HG03439 (cell line): ENCODE measurements at regions not wholly inside any gene's neighbourhood (a gene's known extent, or its start where the extent isn't known, plus 50 kb on each side); places are given as distances from the start of the nearest gene placed in this dataset.
A peak's percentile ranks its signal among the peaks of the same experiment; 100 is the strongest.
"Not testable (repeated sequence)": the region's sequence is repeated elsewhere in the genome, so short reads cannot be mapped to it uniquely, and the experiment has no call there.

Experiments
- ATAC-seq: cut with Tn5 transposase; IDR thresholded peaks from one replicate; pipeline ENCODE4 v1.9.1; 2021; ENCODE audit warnings: mild to moderate bottlenecking, moderate library complexity; ENCODE audit not compliant: unreplicated experiment

DNA sequence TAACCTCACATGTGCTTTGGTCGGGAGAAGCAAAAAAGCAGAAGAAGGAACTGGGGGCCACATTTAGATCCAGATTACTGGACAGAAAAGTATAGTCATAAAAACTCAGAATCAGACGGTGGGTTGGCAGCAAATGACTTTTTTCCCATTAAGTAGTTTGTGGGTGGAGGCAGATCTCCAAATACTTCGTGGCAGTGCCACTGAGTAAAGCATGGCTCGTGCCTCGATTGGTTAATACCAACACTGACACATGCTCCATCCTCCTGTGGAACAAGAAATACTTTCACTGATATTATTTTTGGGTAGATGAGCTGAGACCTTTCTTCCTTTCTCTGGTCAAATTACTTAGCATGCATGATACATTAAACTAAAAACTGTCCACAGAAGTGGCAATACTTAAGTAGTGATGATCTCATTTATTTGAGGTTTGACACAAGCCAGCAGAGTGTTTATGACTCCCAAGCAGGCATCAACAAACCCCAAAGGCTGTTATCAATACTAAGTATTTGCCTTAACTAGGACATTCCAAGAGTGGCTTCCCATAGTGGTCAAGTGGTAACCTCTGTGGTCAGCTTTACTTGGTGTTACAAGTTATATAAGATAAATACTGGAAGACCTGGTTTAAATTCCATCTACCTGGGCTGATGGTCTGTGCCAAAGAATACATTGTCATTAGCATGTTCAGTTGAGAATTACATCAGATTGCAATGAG, 500.0 kb upstream of the RUNX1 start:
- ATAC-seq: no peak

DNA sequence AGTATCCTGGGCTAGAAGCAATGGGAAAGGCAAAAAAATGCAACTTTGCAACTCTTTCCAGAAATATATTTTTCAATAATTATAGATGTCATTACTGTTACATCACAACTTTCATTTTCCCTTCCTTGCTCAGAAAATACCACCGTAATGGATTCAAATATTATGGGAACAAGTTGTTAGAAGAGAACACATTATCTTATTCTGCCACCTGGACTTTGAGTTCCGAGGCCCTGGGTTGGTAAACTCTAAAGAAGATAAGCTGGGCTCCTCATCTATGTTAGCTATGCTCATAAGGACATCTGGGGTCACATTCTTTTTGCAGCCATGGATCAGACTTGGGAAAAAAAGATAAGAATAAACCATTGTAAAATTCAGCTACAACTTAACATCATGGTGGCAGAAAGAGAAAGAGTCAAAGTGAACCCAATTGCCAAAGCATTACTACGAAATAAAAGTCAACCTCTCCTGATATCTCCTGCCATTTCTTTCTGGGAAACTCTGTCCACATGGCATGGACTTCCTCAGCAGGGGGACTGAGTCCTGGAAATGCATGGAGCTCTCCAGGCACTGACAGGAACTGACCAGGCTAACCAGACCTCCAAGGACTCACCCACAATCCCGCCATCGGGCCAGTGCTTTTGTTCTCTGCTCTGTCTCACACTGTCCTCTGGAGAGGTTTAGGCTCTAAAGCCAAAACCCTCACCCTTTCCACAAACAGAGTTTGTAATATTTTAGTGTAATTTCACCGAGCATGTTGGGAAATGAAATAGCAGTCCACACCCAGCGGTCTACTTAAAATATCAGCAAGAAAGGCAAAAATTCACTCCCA, 499.1 kb upstream of the RUNX1 start:
- no peak for ATAC-seq

DNA sequence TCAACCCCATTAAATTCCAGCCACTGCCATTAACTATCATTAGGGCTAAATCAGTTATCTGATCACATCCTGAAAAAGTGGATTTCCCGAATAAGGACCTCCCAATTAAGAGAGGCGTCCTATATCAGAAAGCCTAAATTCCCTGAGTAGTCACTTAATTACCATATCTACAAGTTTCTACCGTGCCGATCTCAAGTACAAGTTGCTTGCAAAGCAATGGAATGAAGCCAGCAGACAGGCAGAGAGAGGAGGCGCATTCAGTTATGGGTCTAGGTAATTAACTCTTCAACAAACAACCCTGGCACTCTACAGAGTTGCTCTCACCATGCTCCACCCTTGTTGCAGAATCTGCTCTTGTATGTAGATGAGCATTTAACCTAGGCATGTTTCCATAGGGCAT, 494.6 kb upstream of the RUNX1 start:
- ATAC-seq: no peak

DNA sequence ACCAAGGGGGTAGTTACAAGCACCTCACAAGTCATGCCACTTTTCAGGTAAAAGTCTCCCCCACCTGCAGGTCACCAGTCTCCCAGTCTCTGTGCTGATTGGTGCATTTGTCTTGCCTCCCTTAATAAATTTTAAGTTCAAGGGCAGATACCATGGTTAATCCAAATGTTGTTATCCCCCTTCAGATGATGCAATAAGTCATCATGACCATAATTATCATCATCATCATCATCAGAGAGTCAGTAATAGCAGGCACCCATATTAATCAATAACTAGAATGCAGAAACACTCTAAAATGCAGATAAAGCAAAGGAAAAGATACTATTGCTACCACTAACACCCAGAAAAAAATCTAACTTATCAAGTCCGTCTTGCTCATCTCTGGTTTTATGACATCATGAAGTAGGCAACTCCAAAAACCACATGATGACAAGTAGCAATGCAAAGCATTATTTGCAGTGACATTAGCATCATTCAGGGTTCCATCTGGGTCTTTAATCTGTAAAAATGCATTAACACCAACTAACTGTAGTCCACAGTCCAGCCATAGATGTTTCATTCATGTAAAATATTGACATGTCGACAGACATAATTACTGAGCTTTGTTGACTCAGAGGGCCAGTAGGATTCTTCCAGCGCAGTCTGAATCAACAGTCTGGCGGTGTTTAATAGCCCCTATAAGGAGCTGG, 492.0 kb upstream of the RUNX1 start:
- no peak for ATAC-seq

DNA sequence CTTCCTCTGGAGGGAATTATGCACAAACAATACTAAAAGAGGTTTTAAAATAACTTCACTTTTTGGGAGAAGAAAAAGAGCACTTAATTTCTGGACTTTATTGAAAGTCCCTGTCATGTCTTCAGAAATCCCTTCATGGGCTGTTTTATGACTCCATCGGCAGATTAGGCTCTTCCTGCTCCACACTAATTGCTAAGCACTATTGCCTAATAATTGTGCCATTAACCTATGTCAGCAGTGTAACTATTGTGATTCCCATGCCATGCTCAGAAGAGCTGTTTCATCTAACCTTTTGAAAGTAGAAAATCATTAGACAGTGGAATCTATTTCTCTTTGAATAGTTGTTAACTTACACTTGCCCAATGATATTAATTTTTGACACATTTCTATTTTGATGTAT, 489.3 kb upstream of the RUNX1 start:
- ATAC-seq: no peak

DNA sequence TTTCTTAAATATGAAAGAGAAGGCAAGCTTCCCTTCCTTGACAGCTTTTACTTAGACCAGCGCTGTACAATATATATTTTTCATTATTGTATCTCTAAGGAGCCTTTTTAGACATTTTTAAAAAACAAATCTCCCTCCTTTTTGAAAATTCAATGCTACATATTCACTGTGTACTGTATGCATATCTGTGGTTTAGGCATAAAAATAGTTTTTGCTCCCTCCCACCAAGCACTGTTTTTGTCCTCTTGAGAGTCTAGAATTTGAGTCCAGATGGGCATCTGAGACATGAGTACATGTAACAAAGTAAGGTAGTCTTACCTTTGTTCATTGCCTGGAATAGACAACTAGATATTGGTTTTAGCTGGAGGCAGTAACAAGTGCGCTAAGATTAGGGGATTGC, 488.5 kb upstream of the RUNX1 start:
- no peak for ATAC-seq

DNA sequence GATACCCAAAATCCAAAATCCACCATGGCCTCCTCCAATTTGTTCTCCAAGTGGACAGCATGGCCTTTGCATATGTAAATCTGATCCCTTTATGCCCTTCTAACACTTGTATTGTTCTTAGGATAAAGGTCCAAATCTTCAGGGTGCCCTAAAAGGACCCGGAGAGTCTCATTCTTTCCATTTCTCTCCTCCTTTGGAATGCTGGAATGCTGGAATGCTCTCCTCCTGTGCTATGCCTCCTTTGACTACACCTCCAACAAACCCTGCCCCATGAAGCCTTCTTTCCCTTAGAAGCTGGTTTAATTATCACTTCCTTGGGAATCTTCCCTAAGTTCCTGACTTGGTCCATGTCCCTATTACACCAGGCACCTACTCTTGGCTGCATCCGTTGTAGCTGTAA, 484.8 kb upstream of the RUNX1 start:
- ATAC-seq: no peak

DNA sequence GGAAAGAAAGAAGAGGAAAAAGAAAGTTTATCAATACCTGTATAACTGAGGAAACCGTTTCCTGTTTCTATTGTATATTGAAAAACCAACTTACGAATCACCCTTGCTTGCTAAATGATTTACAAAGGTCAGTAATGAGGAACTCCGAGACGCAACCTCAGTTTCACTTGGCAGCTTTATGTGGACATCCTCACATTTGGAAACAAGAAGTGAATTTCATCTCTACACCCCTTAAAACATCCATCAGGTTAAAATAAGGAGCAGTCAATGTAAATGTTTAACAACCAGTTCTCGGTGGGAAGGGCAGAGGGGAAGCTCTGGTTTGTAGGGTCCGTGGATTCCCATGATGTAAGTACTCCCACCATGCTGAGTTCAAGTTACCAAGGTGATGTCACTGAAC, 481.7 kb upstream of the RUNX1 start:
- ATAC-seq: no peak

DNA sequence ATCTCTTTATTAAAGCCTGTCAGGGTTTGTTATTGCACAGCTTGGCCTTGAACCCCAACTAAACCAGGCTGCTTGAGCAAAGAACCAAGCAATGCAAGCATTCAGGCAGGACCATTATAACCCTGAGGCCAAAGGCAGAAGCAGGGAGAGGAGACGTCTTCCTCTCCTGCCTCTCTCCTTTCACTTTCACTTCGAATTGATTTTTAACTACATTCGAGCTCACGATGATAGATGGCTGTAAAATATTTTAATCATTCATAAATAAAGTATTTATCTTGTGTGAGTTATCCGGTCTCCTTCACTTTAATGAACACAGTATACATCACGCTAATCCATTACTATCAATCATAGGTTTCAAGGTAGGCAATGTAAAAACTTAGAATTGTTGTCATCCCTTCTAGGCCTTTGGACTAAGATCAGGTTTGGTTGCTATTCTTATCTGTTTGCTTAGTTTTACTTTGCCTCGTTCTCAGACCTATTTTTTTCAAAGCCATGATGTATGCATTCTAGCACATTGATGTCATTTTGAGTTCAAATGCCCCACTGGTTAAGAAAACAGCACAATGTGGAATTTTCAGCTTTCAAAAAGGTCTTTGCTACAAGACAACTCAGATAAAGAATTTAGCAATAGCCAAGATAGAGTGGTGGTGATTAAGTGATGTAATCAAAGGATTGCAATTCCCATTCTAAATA, 480.2 kb upstream of the RUNX1 start:
- peak; percentile 50 for ATAC-seq

DNA sequence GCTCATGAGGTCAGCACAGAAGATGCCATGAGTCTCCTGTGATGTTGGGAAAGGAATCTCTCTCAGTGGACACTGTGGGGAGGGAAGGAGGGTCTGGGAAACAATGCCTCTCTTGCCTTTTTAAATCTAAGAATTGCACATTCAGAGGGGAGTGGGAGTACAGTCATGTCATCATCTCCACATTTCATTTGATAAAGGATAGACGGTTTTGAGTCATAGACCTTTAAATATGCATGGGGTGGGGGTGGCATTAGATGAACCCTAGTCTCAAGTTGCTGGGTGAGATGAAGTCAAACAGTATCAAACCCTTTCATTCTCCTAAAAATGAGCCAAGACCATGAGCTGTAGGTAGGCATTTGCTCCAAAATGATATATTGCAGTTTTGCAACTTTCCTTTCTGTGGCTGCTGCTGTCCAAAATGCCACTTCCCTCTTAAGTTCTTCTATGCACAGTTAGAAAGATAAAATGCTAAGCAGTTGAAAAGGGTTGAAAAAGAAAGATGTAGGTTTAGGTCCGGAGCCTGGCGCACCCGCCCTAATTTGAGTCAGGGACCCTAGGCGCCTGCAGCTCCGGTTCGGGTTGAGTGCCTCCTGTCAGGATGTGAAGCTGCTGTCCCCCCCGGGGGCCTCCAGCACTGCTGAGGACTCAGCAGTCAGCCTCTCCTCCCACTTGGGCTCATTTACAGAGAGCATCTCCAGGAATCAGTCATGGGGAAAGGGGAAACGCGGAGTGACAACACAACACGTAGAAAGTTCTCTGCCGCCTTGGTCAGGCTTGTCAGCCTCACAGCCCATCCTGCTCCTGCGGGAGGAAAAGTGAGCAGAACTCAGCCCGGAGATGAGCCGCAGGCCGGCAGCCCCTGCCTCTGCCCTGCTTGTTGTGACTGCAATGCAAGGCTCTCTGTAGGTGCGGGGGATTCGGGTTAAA, 479.3 kb upstream of the RUNX1 start:
- ATAC-seq: peak; percentile 49

DNA sequence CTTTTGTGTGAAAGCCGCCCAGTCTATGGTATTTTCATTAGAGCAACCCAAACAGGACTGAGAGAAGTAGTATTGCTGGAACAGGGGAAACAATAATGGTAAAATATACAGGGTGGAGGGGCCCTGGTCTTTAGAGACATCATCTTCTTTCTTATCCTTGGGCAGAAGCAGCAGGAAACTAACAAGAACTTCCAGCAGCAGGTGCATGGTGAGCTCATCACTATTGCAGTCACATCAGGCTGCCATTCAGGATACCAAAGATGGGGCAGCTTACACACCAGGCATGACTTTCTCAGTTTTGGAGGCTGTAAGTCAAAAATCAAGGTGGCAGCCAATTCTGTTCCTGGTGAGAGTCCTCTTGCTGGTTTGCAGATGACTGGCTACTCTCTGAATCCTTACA, 478.3 kb upstream of the RUNX1 start:
- no peak for ATAC-seq

DNA sequence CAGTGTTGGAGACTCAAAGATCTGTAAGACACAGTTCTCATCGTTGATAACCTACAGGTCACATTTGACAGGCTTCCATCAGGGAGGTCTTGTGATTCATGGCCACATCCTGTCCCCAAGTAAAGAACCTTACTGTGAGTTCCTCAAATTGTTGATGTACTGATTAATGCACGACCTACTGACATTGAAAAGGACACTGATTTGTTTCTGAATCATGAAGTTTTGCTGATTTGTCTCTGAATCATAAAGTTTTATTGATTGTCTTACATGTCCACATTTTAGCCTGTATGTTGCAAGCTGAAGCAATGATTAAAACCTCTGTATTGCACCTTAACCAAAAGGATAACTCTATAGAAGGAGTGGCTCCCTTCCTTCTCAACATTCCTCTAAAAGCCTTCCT, 476.3 kb upstream of the RUNX1 start:
- no peak for ATAC-seq

DNA sequence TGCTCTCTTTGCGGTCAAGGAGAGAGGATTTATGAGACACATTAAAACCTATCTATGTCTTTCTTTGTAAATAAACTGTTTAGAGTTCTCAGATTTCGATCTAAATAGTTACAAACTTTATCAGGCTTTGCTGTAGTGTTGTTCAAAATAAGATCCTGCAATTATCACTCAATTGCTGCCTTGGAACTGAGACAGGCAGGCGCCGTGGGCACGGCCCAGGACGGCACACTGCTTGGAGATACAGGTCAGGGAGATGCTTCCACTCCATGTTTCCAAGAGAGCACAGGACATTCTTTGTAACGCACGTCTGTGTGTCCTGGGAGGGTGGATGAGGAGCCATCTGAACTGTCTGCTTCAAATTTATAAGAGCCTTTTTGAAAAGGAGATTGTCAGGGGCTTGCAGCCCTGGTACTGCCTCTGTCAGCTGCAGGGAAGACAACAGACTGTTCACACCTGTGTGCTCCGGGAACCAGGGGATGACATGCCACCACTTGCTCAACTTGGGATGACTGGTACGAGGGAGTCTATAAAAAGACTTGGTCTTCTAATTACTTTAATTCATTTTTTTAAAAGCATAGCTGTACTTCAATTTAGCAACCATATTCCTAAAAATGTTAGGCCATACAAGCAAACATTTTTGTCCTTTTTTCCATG, 472.9 kb upstream of the RUNX1 start:
- no peak for ATAC-seq

DNA sequence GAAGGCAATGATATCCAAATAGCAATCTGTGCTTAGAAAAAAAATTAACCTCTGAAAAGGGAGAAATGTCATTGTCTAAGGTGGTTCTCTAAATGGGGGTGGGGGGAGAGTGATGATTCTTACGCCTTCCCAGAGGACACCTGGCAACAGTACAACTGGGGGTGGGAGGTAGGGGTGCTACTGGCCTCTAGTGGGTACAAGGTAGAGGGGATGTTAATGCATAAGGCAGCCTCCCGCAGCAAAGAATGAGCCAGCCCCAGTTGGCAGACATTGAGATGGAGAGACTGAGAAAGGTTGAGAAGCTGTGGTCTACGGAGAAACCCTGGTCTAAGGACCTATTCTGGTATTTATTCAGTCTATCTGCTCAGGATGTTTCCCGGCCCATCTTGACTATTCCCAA, 472.2 kb upstream of the RUNX1 start:
- no peak for ATAC-seq

DNA sequence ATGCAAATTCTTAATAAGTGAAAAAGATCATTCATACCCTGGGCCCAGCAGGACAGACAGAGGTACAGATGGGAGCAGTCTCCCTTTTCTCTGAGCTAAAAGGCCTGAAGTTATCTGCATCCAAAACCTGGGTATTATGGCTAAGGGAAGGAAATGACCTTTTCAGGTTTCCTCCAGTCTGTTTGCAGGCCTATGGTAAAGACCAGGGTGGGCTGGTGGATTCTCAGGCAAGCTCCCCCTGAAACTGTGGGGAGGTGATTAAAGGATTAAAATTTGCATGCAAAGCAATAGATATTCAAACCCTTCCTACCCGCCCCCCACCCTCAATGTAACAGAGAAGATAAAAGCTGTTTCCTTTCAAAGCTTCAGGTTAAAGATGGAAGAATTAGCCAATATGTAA, 471.8 kb upstream of the RUNX1 start:
- no peak for ATAC-seq

DNA sequence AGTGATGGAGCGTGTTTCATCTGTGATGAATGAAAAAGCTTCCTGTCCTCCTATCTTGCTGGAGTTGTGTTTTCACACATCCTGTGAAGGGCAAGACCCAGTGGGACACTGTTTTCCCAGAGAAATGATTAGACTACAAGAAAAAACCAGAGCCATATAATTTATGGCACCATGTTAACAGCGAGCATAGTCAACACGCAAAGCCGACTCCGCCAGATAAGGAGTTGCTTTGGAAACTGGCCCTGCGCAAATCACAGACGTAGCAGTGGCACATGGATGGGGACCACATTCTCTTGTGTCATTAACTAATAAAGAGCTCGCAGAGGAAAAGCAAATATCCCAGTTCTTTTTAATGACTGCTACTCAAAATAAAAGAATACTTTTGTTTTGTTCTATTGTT, 471.2 kb upstream of the RUNX1 start:
- no peak for ATAC-seq

DNA sequence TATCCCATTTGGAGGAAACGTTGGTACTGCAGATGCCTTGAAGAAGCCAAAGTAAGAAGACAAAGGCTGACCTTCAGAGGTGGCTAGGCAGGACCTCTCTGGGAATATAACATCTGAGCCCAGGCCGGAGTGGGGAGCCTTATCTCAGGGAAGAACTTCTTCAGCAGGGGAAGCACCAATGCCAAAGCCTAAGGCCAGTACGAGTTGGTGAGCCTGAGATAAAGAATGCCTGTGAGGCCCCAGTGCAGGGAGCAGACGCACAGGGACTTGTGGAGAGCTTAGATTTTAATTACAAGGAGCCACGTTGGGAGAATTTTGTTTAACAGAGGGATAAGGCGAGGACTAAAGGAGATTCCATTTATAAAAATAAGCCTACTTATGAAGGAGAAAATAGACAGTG, 468.8 kb upstream of the RUNX1 start:
- ATAC-seq: no peak

DNA sequence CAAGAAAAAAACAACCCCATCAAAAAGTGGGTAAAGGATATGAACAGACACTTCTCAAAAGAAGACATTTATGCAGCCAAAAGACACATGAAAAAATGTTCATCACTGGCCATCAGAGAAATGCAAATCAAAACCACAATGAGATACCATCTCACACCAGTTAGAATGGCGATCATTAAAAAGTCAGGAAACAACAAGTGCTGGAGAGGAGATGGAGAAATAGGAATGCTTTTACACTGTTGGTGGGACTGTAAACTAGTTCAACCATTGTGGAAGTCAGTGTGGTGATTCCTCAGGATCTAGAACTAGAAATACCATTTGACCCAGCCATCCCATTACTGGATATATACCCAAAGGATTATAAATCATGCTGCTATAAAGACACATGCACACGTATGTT, 467.2 kb upstream of the RUNX1 start:
- not testable (repeated sequence) for ATAC-seq

DNA sequence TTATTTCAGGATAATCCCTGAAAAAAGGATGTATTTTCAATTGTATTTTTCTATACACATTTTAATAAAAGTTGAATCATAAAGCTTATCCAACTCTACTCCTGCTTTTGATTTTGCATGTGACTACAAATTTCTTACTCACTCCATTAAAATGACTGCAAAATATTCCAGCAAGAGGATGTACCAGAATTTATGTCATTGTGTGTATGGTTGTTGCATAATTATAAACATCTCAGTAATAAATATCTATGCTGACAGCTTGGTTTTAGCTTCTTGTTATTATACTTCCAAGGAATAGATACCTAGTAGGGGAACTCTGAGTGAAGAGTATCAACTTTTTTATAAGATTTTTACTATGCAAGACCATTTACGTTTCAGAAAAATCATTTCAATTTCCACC, 463.2 kb upstream of the RUNX1 start:
- no peak for ATAC-seq

DNA sequence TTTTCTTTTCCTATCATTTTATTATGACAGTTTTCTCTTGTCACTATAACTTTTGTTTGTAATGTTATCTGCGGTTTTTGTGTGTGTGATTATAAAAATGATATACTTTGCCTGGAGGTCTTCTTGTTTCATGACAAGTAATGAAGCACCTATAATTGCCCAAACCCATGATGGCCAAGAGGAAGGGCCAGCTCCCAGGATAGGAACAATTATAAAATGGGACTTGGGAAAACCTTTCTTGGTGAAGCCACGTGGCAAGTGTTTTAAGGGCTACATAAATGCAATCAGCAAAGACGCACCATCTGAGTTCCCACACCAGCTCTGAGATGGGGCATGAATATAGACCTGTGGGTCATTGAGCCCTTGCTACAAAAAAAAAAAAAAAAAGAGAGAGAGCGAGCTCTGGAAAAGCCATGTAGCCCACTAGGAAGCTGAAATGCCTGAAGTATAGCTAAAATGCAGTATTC, 462.6 kb upstream of the RUNX1 start:
- no peak for ATAC-seq
